ENCODE measurements at regions not wholly inside any gene's neighbourhood (a gene's known extent, or its start where the extent isn't known, plus 50 kb on each side); places are given as distances from the start of the nearest gene placed in this dataset.

- no TSS peak for BruUV-seq (replicated peaks)
- intact Hi-C loops (cut with micrococcal nuclease; ENCODE audit: unreplicated experiment), result no loop called here
- Histone ChIP-seq H3K4me3 (ENCODE audit: low read depth, low read length) (no peak overlapping the region), H3K4me1 (peaks cover 4% of the 10 kb centered on the region; the same call in 1 of the 2 replicates), H3K36me3 (ENCODE audit: control insufficient read depth, insufficient read depth, low read length) (no peaks in the 10 kb centered on the region), H3K27me3 (replicated peaks; ENCODE audit: control insufficient read depth, insufficient read depth, low read length) (no peaks in the 10 kb centered on the region), H3K9me3 (no peaks in the 10 kb centered on the region)
- no peak for DNase-seq
- POLR2A ChIA-PET, result no interaction called here
- Mint-ChIP-seq H3K27ac (ENCODE audit: unreplicated experiment) (no peak overlapping the region), H3K9me3 (ENCODE audit: unreplicated experiment) (peaks cover 8% of the 10 kb centered on the region), H3K4me3 (ENCODE audit: unreplicated experiment) (no peak overlapping the region), H3K36me3 (ENCODE audit: insufficient read depth, unreplicated experiment) (no peaks in the 10 kb centered on the region), H3K4me1 (ENCODE audit: low read depth, unreplicated experiment) (peaks cover 23% of the 10 kb centered on the region), H3K27me3 (ENCODE audit: insufficient read depth, unreplicated experiment) (no peaks in the 10 kb centered on the region)
- CTCF ChIA-PET, result no interaction called here
- no peak for TF ChIP-seq CTCF (IDR thresholded peaks at IDR 0.05; ENCODE audit: insufficient read depth in 1 of 2, low read depth in 1 of 2, low read length in 1 of 2, severe bottlenecking in 1 of 2, unreplicated experiment in 1 of 2)
Measured at GRCh38 chr18:31213641-31214040, 51.0 kb upstream of the DSC1 start.

DNA sequence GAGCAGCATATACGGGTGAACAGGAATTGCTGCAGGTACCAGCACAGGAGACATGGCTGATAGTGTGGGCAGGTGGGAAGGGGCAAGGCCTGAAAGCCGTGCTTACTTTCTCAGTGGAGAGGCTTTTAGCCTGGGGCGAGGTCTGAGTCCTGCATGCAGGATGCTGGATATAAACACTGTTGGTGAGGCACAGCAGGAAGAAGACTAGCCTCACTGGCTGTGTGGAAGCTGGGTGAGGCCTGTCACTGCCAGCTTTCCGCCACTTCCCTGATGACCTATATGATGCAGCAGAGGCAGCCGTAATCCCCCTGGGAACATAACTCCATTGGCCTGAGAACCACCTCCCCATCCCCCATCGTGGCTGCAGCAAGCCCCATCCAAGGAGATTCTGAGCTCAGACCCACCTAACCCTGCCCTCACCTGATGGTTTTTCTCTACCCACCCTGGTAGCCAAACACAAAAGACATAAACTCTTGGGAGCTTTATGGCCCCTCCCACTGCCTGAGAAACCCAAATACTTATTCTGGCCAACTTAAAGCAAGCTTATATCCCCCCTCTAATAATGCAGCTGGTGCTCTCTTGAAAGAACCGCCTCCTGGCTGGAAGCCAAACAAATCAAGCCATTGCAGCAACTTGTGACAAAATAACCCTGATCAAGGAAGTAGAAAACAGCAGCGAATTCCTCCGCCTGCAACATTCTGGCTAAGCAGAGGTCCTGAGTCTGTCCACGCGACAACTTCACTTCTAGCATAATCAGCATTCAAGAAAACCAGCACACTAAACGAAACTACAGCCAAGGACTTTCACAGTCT, 54.6 kb upstream of the DSC1 start:
- BruUV-seq (replicated peaks), result no TSS peak
- no peak overlapping the region for H3K4me3 Mint-ChIP-seq (ENCODE audit: unreplicated experiment)
- CTCF ChIA-PET, result no interaction called here
- no peaks in the 10 kb centered on the region for H3K9me3 Mint-ChIP-seq (ENCODE audit: unreplicated experiment)
- H3K4me1 ChIP-seq, result no peaks in the 10 kb centered on the region
- no peaks in the 10 kb centered on the region for H3K27me3 Mint-ChIP-seq (ENCODE audit: insufficient read depth, unreplicated experiment)
- POLR2A ChIA-PET, result no interaction called here
- H3K4me3 ChIP-seq (ENCODE audit: low read depth, low read length), result no peak overlapping the region
- no peaks in the 10 kb centered on the region for H3K9me3 ChIP-seq
- no peaks in the 10 kb centered on the region for H3K27me3 ChIP-seq (replicated peaks; ENCODE audit: control insufficient read depth, insufficient read depth, low read length)
- no peaks in the 10 kb centered on the region for H3K36me3 Mint-ChIP-seq (ENCODE audit: insufficient read depth, unreplicated experiment)
- no peak overlapping the region for H3K27ac Mint-ChIP-seq (ENCODE audit: unreplicated experiment)
- DNase-seq, result no peak
- H3K36me3 ChIP-seq (ENCODE audit: control insufficient read depth, insufficient read depth, low read length), result no peaks in the 10 kb centered on the region
- H3K4me1 Mint-ChIP-seq (ENCODE audit: low read depth, unreplicated experiment), result no peaks in the 10 kb centered on the region
- TF ChIP-seq CTCF (IDR thresholded peaks at IDR 0.05; ENCODE audit: insufficient read depth in 1 of 2, low read depth in 1 of 2, low read length in 1 of 2, severe bottlenecking in 1 of 2, unreplicated experiment in 1 of 2), result no peak
- intact Hi-C loops (cut with micrococcal nuclease; ENCODE audit: unreplicated experiment), result no loop called here

- H3K27ac Mint-ChIP-seq (ENCODE audit: unreplicated experiment), result no peak overlapping the region
- no peaks in the 10 kb centered on the region for H3K9me3 Mint-ChIP-seq (ENCODE audit: unreplicated experiment)
- H3K4me1 Mint-ChIP-seq (ENCODE audit: low read depth, unreplicated experiment), result no peaks in the 10 kb centered on the region
- H3K4me3 Mint-ChIP-seq (ENCODE audit: unreplicated experiment), result no peak overlapping the region
- Histone ChIP-seq H3K9me3 (no peaks in the 10 kb centered on the region), H3K4me1 (no peaks in the 10 kb centered on the region), H3K4me3 (ENCODE audit: low read depth, low read length) (no peak overlapping the region), H3K36me3 (ENCODE audit: control insufficient read depth, insufficient read depth, low read length) (no peaks in the 10 kb centered on the region), H3K27me3 (replicated peaks; ENCODE audit: control insufficient read depth, insufficient read depth, low read length) (no peaks in the 10 kb centered on the region)
- intact Hi-C loops (cut with micrococcal nuclease; ENCODE audit: unreplicated experiment), result no loop called here
- no peaks in the 10 kb centered on the region for H3K27me3 Mint-ChIP-seq (ENCODE audit: insufficient read depth, unreplicated experiment)
- POLR2A ChIA-PET, result no interaction called here
- no peak for DNase-seq
- no peaks in the 10 kb centered on the region for H3K36me3 Mint-ChIP-seq (ENCODE audit: insufficient read depth, unreplicated experiment)
- BruUV-seq (replicated peaks), result no TSS peak
- CTCF ChIA-PET, result no interaction called here
- TF ChIP-seq CTCF (IDR thresholded peaks at IDR 0.05; ENCODE audit: insufficient read depth in 1 of 2, low read depth in 1 of 2, low read length in 1 of 2, severe bottlenecking in 1 of 2, unreplicated experiment in 1 of 2), result no peak
Measured at GRCh38 chr18:31218671-31219383, 56.2 kb upstream of the DSC1 start.

Measured in Caco-2 (cell line).